CD4-positive, alpha-beta T cell treated with Interleukin-2 at 100 ng/mL for 4 hours (primary cell): ENCODE measurements at regions not wholly inside any gene's neighbourhood (a gene's known extent, or its start where the extent isn't known, plus 50 kb on each side); places are given as distances from the start of the nearest gene placed in this dataset.

ENCODE experiments used
- DNase-seq: peaks from one replicate; pipeline ENCODE4 v3.0.0-alpha.2; 2020; ENCODE audit warnings: low spot score

- DNase-seq: no peak
Observed at GRCh38 chr13:106034201-106034600, 501.3 kb downstream of the EFNB2 start.

GRCh38 chr13:106033659-106034058, 501.8 kb downstream of the EFNB2 start:
- DNase-seq: no peak

GRCh38 chr13:106032441-106032840, 503.0 kb downstream of the EFNB2 start:
- no peak for DNase-seq

- no peak for DNase-seq
Observed at GRCh38 chr13:106029676-106030290, 505.7 kb downstream of the EFNB2 start.

GRCh38 chr13:106028911-106029310, 506.6 kb downstream of the EFNB2 start:
- DNase-seq: no peak

- DNase-seq: no peak
Observed at GRCh38 chr13:106011600-106011999, 523.9 kb downstream of the EFNB2 start.

GRCh38 chr13:106010836-106011235, 524.6 kb downstream of the EFNB2 start:
- DNase-seq: no peak

- DNase-seq: no peak
Observed at GRCh38 chr13:106008540-106008939, 526.9 kb downstream of the EFNB2 start.

GRCh38 chr13:106007156-106007555, 528.3 kb downstream of the EFNB2 start:
- DNase-seq: no peak

GRCh38 chr13:106003651-106004050, 531.8 kb downstream of the EFNB2 start:
- no peak for DNase-seq

- DNase-seq: no peak
Observed at GRCh38 chr13:106001443-106001842, 534.0 kb downstream of the EFNB2 start.

- DNase-seq: no peak
Observed at GRCh38 chr13:105997581-105998550, 537.6 kb downstream of the EFNB2 start.

GRCh38 chr13:105996391-105997025, 539.0 kb downstream of the EFNB2 start:
- no peak for DNase-seq

- no peak for DNase-seq
Observed at GRCh38 chr13:105994340-105994739, 541.1 kb downstream of the EFNB2 start.

GRCh38 chr13:105991622-105992277, 543.7 kb downstream of the EFNB2 start:
- no peak for DNase-seq

- no peak for DNase-seq
Observed at GRCh38 chr13:105991131-105991530, 544.3 kb downstream of the EFNB2 start.

- DNase-seq: no peak
Observed at GRCh38 chr13:105990256-105990958, 545.1 kb downstream of the EFNB2 start.

- no peak for DNase-seq
Observed at GRCh38 chr13:105984646-105985045, 550.8 kb downstream of the EFNB2 start.

GRCh38 chr13:105984236-105984635, 551.2 kb downstream of the EFNB2 start:
- DNase-seq: no peak

- no peak for DNase-seq
Observed at GRCh38 chr13:105982219-105982930, 553.1 kb downstream of the EFNB2 start.
